Ishikawa (cell line): ENCODE measurements at regions not wholly inside any gene's neighbourhood (a gene's known extent, or its start where the extent isn't known, plus 50 kb on each side); places are given as distances from the start of the nearest gene placed in this dataset.

Experiments used
- CEBPB ChIP-seq: IDR thresholded peaks from 2 replicates; pipeline ENCODE4 v1.6.1; 2012
- CREB1 ChIP-seq: IDR thresholded peaks from 2 replicates; pipeline ENCODE4 v1.6.1; 2012; ENCODE audit warnings: low read depth
- EGR1 ChIP-seq: IDR thresholded peaks from 2 replicates; pipeline ENCODE4 v1.6.1; 2012
- EP300 ChIP-seq: IDR thresholded peaks from 2 replicates; pipeline ENCODE4 v1.6.1; 2012; ENCODE audit warnings: borderline replicate concordance
- FOXM1 ChIP-seq: IDR thresholded peaks from 2 replicates; pipeline ENCODE4 v1.6.1; 2012; ENCODE audit warnings: low read depth, borderline replicate concordance
- NFIC ChIP-seq: IDR thresholded peaks from 2 replicates; pipeline ENCODE4 v1.6.1; 2012
- RAD21 ChIP-seq: IDR thresholded peaks from 2 replicates; pipeline ENCODE4 v1.6.1; 2012; ENCODE audit warnings: low read depth
- TAF1 ChIP-seq: IDR thresholded peaks from 2 replicates; pipeline ENCODE4 v1.6.1; 2012; ENCODE audit warnings: low read depth, mild to moderate bottlenecking
- TCF12 ChIP-seq: IDR thresholded peaks from 2 replicates; pipeline ENCODE4 v1.6.1; 2012; ENCODE audit warnings: low read depth
- TEAD4 ChIP-seq: IDR thresholded peaks from 2 replicates; pipeline ENCODE4 v1.6.1; 2012
- USF1 ChIP-seq: IDR thresholded peaks from 2 replicates; pipeline ENCODE4 v1.6.1; 2012
- YY1 ChIP-seq: IDR thresholded peaks from 2 replicates; pipeline ENCODE4 v1.6.1; 2012; ENCODE audit warnings: low read depth
- ZBTB7A ChIP-seq: IDR thresholded peaks from 2 replicates; pipeline ENCODE4 v1.6.1; 2012; ENCODE audit warnings: low read depth
- TF ChIP-seq, protein P1 (sequence below): IDR thresholded peaks from 2 replicates; pipeline ENCODE4 v1.6.1; 2012
- TF ChIP-seq, protein P2 (sequence below): IDR thresholded peaks from 2 replicates; pipeline ENCODE4 v1.6.1; 2012; ENCODE audit warnings: low read depth, mild to moderate bottlenecking

GRCh38 chr3:107881509-107881908 lies 209.3 kb downstream of the CD47 start:
- TF ChIP-seq, protein P1, sequence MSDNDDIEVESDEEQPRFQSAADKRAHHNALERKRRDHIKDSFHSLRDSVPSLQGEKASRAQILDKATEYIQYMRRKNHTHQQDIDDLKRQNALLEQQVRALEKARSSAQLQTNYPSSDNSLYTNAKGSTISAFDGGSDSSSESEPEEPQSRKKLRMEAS = no peak
- TF ChIP-seq, protein P2, sequence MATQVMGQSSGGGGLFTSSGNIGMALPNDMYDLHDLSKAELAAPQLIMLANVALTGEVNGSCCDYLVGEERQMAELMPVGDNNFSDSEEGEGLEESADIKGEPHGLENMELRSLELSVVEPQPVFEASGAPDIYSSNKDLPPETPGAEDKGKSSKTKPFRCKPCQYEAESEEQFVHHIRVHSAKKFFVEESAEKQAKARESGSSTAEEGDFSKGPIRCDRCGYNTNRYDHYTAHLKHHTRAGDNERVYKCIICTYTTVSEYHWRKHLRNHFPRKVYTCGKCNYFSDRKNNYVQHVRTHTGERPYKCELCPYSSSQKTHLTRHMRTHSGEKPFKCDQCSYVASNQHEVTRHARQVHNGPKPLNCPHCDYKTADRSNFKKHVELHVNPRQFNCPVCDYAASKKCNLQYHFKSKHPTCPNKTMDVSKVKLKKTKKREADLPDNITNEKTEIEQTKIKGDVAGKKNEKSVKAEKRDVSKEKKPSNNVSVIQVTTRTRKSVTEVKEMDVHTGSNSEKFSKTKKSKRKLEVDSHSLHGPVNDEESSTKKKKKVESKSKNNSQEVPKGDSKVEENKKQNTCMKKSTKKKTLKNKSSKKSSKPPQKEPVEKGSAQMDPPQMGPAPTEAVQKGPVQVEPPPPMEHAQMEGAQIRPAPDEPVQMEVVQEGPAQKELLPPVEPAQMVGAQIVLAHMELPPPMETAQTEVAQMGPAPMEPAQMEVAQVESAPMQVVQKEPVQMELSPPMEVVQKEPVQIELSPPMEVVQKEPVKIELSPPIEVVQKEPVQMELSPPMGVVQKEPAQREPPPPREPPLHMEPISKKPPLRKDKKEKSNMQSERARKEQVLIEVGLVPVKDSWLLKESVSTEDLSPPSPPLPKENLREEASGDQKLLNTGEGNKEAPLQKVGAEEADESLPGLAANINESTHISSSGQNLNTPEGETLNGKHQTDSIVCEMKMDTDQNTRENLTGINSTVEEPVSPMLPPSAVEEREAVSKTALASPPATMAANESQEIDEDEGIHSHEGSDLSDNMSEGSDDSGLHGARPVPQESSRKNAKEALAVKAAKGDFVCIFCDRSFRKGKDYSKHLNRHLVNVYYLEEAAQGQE = no peak

- TF ChIP-seq CREB1 (no peak), TCF12 (no peak), NFIC (no peak), EP300 (no peak), TAF1 (no peak)
Measured at GRCh38 chr3:107880702-107881101, 210.1 kb downstream of the CD47 start.

DNA sequence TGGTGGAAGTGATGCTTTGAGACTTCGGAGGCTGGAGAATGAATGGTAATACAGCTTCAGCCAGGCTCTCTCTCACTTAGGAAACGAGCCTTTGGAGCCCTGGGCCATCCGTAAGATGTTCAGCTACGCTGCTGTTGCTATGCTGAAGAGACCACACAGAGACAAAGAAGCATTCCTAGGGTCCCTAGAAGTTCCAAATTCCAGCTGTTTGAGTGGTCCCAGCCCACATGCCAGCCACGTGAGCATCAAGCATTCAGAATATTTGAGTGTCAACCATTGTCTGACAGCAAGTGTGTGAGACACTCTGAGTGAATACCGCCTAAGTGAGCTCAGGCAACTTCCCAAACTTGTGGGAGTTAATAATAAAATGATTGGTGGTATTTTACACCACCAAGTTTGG lies 212.9 kb downstream of the CD47 start:
- no peak for TF ChIP-seq FOXM1
- no peak for TF ChIP-seq NFIC
- no peak for TF ChIP-seq YY1
- TF ChIP-seq CREB1 = no peak
- TF ChIP-seq, protein P1 = no peak
- no peak for TF ChIP-seq EGR1
- TF ChIP-seq, protein P2 = no peak
- no peak for TF ChIP-seq TCF12
- TF ChIP-seq TEAD4 = no peak
- no peak for TF ChIP-seq TAF1
- TF ChIP-seq RAD21 = no peak
- no peak for TF ChIP-seq USF1

DNA sequence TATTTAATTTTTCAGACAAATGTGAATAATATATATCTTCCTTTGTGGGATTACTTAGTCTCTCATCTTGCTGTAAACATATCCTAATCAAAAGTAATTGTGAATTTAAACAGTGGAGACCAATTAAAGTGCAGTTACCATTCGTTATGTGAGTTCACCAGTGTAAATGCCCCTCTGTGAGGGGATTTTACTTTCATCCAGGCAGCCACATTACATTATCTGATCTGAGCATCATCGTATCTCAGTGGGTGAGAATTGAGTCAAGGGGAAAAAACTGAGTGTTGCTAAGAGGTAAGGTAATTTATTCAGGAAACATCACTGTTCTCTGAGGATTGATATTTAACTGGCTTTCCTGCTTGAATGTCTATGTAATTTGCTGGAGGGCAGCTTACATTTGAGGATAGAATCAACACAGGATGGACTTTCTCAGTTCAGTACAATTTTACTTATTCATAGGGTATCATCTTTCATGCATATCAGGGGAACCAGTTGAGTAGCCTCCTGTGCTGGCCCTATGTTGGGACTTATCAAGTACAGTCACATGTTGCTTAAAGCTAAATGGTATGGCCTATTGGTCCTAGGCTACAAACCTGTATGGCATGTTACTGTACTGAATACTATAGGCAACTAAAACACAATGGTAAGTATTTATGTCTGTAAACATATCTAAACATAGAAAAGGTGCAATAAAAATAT lies 219.7 kb downstream of the CD47 start:
- no peak for TF ChIP-seq ZBTB7A
- TF ChIP-seq USF1 = no peak
- TF ChIP-seq TAF1 = no peak
- no peak for TF ChIP-seq YY1
- no peak for TF ChIP-seq FOXM1
- TF ChIP-seq, protein P1 = no peak
- TF ChIP-seq TEAD4 = no peak
- TF ChIP-seq CREB1 = no peak
- no peak for TF ChIP-seq TCF12
- TF ChIP-seq NFIC = no peak

- TF ChIP-seq EP300 (no peak), YY1 (no peak), FOXM1 (no peak), NFIC (no peak), CEBPB (no peak), TCF12 (no peak), TAF1 (no peak), CREB1 (no peak), RAD21 (no peak), USF1 (no peak), TEAD4 (no peak), ZBTB7A (no peak), EGR1 (no peak)
- TF ChIP-seq, protein P1 = no peak
- TF ChIP-seq, protein P2 = no peak
Measured at GRCh38 chr3:107870096-107870495, 220.7 kb downstream of the CD47 start.
